K562 (cell line): ENCODE measurements at regions not wholly inside any gene's neighbourhood (a gene's known extent, or its start where the extent isn't known, plus 50 kb on each side); places are given as distances from the start of the nearest gene placed in this dataset.

ENCODE experiments used
- ATAC-seq: fragments of 200-7000 bp; cut with Tn5 transposase; 3 replicates; pipeline ENCODE4 v1.9.1; 2020; ENCODE audit warnings: moderate library complexity
- BruUV-seq: library from RNA; stranded (reverse); fragments of 400-500 nt; replicated peaks from 2 replicates; lab custom pipeline; 2021; lab: Mats Ljungman, UMichigan
- CTCF ChIA-PET: fragments of 300-600 bp; formaldehyde crosslinking; extraction: SDS; loops from one replicate; lab custom pipeline; 2021; ENCODE audit warnings: low intra/inter-chr PET ratio; lab: Yijun Ruan, JAX
- POLR2A ChIA-PET: fragments of 300-600, 350-650 bp; sonication (Branson Sonifier 250); formaldehyde crosslinking; extraction: SDS; loops from one replicate; lab custom pipeline; 2021; ENCODE audit warnings: antibody characterized with exemption, inconsistent platforms; lab: Yijun Ruan, JAX
- DNase-seq, 4 experiments: peaks; one replicate each; pipeline versions ENCODE4 v3.0.0 to v3.0.0-alpha.2; 2011 to 2018; ENCODE audit warnings: low spot score in 3 of 4, mixed read lengths in 3 of 4; ENCODE audit errors: extremely low read depth in 1 of 4
- FAIRE-seq: peaks from 2 replicates; lab custom pipeline; 2011; peaks lifted over from hg19 to GRCh38; lab: Jason Lieb, UNC
- H2AFZ ChIP-seq: 2 replicates; pipeline ENCODE4 v1.6.0; 2011; ENCODE audit warnings: low read depth, low read length, control low read depth, inconsistent platforms
- H3K27ac ChIP-seq: fragments of 200-600 bp; 3 replicates; pipeline ENCODE4 v1.8.0; 2011; ENCODE audit warnings: low read depth, mild to moderate bottlenecking, control low read depth, inconsistent platforms, low read length, moderate library complexity, mixed read lengths; ENCODE audit errors: extremely low read depth
- H3K27me3 ChIP-seq, 2 experiments: fragments of 300-600 bp in 1 of 2; 2 replicates in 1 of 2; 3 replicates in 1 of 2; pipeline versions ENCODE4 v1.6.0 to v1.8.0; 2011; ENCODE audit warnings: inconsistent platforms in 2 of 2, low read length in 2 of 2, mild to moderate bottlenecking in 1 of 2, mixed read lengths in 1 of 2, moderate library complexity in 1 of 2; ENCODE audit not compliant: control insufficient read depth in 2 of 2, insufficient read depth in 2 of 2
- H3K36me3 ChIP-seq: fragments of 300-600 bp; 3 replicates; pipeline ENCODE4 v1.8.0; 2011; ENCODE audit warnings: mild to moderate bottlenecking, low read length, inconsistent platforms; ENCODE audit not compliant: control insufficient read depth, insufficient read depth
- H3K4me1 ChIP-seq, 2 experiments: fragments of 200-600 bp in 1 of 2; replicated peaks in 1 of 2; 2 replicates in 1 of 2; 3 replicates in 1 of 2; pipeline versions ENCODE4 v1.5.1 to v1.8.0; 2011; ENCODE audit warnings: inconsistent platforms in 2 of 2, low read length in 2 of 2, mild to moderate bottlenecking in 1 of 2, mixed read lengths in 1 of 2, moderate library complexity in 1 of 2; ENCODE audit not compliant: control insufficient read depth in 2 of 2, insufficient read depth in 2 of 2
- H3K4me2 ChIP-seq: 2 replicates; pipeline ENCODE4 v1.6.1; 2011; ENCODE audit warnings: low read length, control low read depth, inconsistent platforms, mixed read lengths; ENCODE audit not compliant: insufficient read depth
- H3K4me3 ChIP-seq: fragments of 200-600 bp; sonication (generic), shearing (Covaris generic); 2 replicates; pipeline ENCODE4 v1.5.1; 2016; ENCODE audit warnings: control low read depth, inconsistent platforms
- H3K79me2 ChIP-seq: fragments of 200-600 bp; 3 replicates; pipeline ENCODE4 v1.8.0; 2011; ENCODE audit warnings: low read length, inconsistent platforms; ENCODE audit not compliant: control insufficient read depth, insufficient read depth
- H3K9ac ChIP-seq, 2 experiments: 2 replicates each; pipeline versions ENCODE4 v1.6.0 to v1.6.1; 2011; ENCODE audit warnings: low read depth in 2 of 2, low read length in 2 of 2, control low read depth in 1 of 2, inconsistent platforms in 1 of 2, mild to moderate bottlenecking in 1 of 2, mixed read lengths in 1 of 2; ENCODE audit not compliant: insufficient read depth in 1 of 2
- H3K9me1 ChIP-seq: one replicate; pipeline ENCODE4 v1.6.0; 2011; ENCODE audit warnings: inconsistent platforms, mild to moderate bottlenecking, low read length, moderate library complexity; ENCODE audit not compliant: control insufficient read depth, insufficient read depth
- H3K9me3 ChIP-seq: replicated peaks from 2 replicates; pipeline ENCODE4 v1.5.1; 2011; ENCODE audit warnings: low read depth, low read length, inconsistent platforms; ENCODE audit not compliant: control insufficient read depth, insufficient read depth
- H4K20me1 ChIP-seq: replicated peaks from 2 replicates; pipeline ENCODE4 v1.6.1; 2011; ENCODE audit warnings: low read length, inconsistent platforms, mixed read lengths; ENCODE audit not compliant: control insufficient read depth, insufficient read depth
- BMI1 ChIP-seq: fragments of 150-350 bp; IDR thresholded peaks from 2 replicates; pipeline ENCODE4 v1.6.1; 2014; ENCODE audit warnings: low read length
- CBFA2T2 ChIP-seq: fragments of 450-650 bp; conservative IDR thresholded peaks from 2 replicates; pipeline ENCODE4 v1.6.1; 2017; ENCODE audit warnings: mild to moderate bottlenecking
- ETS2 ChIP-seq: IDR thresholded peaks from 2 replicates; pipeline ENCODE4 v1.6.1; 2016; ENCODE audit warnings: borderline replicate concordance, missing genetic modification characterization, mild to moderate bottlenecking, moderate library complexity, missing compliant biosample characterization; ENCODE audit not compliant: poor library complexity, severe bottlenecking
- ETV5 ChIP-seq: sonication (generic); formaldehyde crosslinking; IDR thresholded peaks from 2 replicates; pipeline ENCODE4 v1.4.0; 2020; ENCODE audit warnings: low read depth, mild to moderate bottlenecking, missing genetic modification reagents
- EWSR1 ChIP-seq: fragments of 450-650 bp; IDR thresholded peaks from 2 replicates; pipeline ENCODE4 v1.6.1; 2018; ENCODE audit warnings: borderline replicate concordance, mild to moderate bottlenecking, low read depth, moderate library complexity; ENCODE audit not compliant: partially characterized antibody
- GTF2F1 ChIP-seq: IDR thresholded peaks from 2 replicates; pipeline ENCODE4 v1.6.1; 2011; ENCODE audit warnings: low read depth, low read length, improper control_type of control experiment
- HDAC1 ChIP-seq, 2 experiments: fragments of 450-650 bp; IDR thresholded peaks; 2 replicates each; pipeline ENCODE4 v1.6.1; 2016 to 2017; ENCODE audit warnings: inconsistent platforms in 1 of 2, mild to moderate bottlenecking in 1 of 2, moderate library complexity in 1 of 2
- RAD21 ChIP-seq, 2 experiments: fragments of 250-450 bp in 1 of 2; fragments of 450-650 bp in 1 of 2; sonication (Bioruptor Pico) in 1 of 2; formaldehyde crosslinking in 1 of 2; IDR thresholded peaks in 1 of 2; conservative IDR thresholded peaks in 1 of 2; 2 replicates each; pipeline versions ENCODE4 v1.4.0 to v1.8.0; 2020 to 2022; ENCODE audit warnings: mild to moderate bottlenecking in 2 of 2, moderate library complexity in 1 of 2
- RFX5 ChIP-seq: IDR thresholded peaks from 2 replicates; pipeline ENCODE4 v1.6.1; 2011; ENCODE audit warnings: low read depth, mild to moderate bottlenecking, improper control_type of control experiment, low read length
- RNF2 ChIP-seq: sonication (generic); IDR thresholded peaks from 2 replicates; pipeline ENCODE4 v1.6.1; 2016
- SREBF1 ChIP-seq: fragments of 150-350 bp; IDR thresholded peaks from 2 replicates; pipeline ENCODE4 v1.6.1; 2014; ENCODE audit warnings: antibody characterized with exemption, low read depth, low read length, borderline replicate concordance
- STAG1 ChIP-seq: sonication (generic); formaldehyde crosslinking; IDR thresholded peaks from 2 replicates; pipeline ENCODE4 v1.5.0; 2020; ENCODE audit warnings: missing genetic modification reagents, borderline replicate concordance
- XRCC5 ChIP-seq: fragments of 200-400 bp; formaldehyde crosslinking; IDR thresholded peaks from 2 replicates; pipeline ENCODE4 v1.6.1; 2017; ENCODE audit warnings: low read depth, mild to moderate bottlenecking, low read length
- ZNF24 ChIP-seq: fragments of 450-650 bp; IDR thresholded peaks from 2 replicates; pipeline ENCODE4 v1.6.1; 2016
- ZNF699 ChIP-seq: fragments of 250-450 bp; sonication (Bioruptor Pico); IDR thresholded peaks from 2 replicates; pipeline ENCODE4 v1.8.0; 2021; ENCODE audit warnings: mild to moderate bottlenecking, moderate library complexity; ENCODE audit not compliant: insufficient replicate concordance
- ZNF75A ChIP-seq: fragments of 450-650 bp; formaldehyde crosslinking; IDR thresholded peaks from 2 replicates; pipeline ENCODE4 v1.4.0; 2020; ENCODE audit warnings: mild to moderate bottlenecking
- ZSCAN29 ChIP-seq: fragments of 450-650 bp; IDR thresholded peaks from 2 replicates; pipeline ENCODE4 v1.6.1; 2017
- WGBS: fragments of 100-300 bp; shearing (Covaris generic); methylation state at CpG from one replicate; pipeline ENCODE4 v1.1.6; 2016; ENCODE audit warnings: low coverage, mixed read lengths; ENCODE audit not compliant: insufficient coverage; ENCODE audit errors: missing lambda C conversion rate; 5-methylcytosine and 5-hydroxymethylcytosine counted together
- in situ Hi-C: fragments of 300-500 bp; cut with MboI; formaldehyde crosslinking; loops from 4 replicates; pipeline ENCODE4 v1.15.0; 2018; ENCODE audit warnings: inconsistent platforms, mixed read lengths
- intact Hi-C: fragments of 100-400 bp; cut with micrococcal nuclease; formaldehyde crosslinking; loops from 2 replicates; pipeline ENCODE4 v1.14.2; 2022
- TF ChIP-seq, protein P1 (sequence below): sonication (generic); formaldehyde crosslinking; IDR thresholded peaks from 2 replicates; pipeline ENCODE4 v1.8.0; 2023; ENCODE audit warnings: mild to moderate bottlenecking, missing genetic modification reagents

DNA sequence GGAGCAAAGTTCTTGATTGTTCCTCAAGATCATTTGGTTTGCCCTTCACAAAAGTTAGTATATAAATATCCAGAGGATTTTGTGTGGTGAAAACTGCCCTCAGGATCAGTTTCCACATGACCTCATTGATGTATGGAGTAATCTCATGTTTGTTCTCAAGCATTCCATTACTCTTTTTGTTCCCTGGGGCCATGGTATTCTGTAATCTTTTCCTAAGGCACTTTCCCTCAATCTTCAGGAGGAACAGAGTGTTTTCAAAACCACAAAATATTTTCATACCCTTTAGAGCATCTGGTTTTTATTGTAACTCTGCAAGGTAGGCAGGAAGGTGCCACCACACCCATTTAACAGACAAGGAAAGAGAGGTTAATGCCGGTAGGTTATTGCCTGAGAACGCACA lies 99.6 kb downstream of the FAM181B start (continued):
- TF ChIP-seq RNF2: no peak
- TF ChIP-seq ETS2 (tag): no peak
- TF ChIP-seq SREBF1: no peak
- no peak for TF ChIP-seq ZNF699 (CRISPR knock-in tag)
- no peak for TF ChIP-seq HDAC1 (IDR thresholded peaks at IDR 0.05)

DNA sequence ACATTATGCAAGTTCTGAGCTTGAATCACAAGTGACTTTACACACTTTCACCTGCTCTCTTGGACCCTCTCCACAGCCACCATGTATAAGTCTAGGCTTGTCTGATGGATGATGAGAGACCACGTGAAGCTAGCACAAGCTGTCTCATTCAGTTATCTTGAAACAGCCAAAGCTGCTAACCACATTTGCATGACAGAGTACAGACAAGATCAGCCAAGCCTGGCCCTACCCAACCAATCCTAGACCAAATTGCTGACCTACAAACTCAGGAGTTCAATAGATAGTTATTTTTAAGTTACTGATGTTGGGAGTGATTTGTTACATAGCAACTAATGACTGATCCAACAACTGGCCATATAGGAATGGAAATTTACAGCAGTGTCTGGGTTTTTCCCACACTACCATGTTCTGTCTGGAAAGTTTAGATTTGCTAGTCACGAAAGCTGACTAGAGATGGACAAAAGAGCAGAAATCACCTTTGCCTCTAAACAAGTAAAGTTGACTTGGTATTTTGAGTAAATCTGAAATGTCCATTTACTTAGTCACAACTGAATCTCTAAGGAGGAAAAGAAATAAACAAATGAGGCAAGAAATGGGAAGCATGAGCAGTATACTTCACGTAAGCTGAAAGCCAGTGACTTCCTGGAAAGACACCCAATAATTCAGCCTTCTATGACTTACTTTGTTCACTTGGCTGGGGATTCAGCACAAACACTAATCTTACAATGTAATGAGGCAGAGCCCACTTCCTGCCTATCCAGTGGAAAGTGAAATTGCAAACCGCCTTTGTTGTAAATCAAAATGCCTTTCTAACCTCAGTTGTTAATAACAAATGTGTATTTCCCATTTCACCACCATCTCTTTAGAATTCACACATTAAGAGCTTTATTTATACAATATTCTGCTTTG lies 101.7 kb downstream of the FAM181B start:
- no TSS peak for BruUV-seq
- no peaks in the 10 kb centered on the region for H4K20me1 ChIP-seq
- CTCF ChIA-PET: no interaction called here
- in situ Hi-C loops (no loop called here), intact Hi-C loops (no loop called here)
- no peak overlapping the region for H3K27ac ChIP-seq
- ATAC-seq (no peak), DNase-seq (no peak), FAIRE-seq (no peak)
- H3K4me3 ChIP-seq: no peak overlapping the region
- no peaks in the 10 kb centered on the region for H3K4me1 ChIP-seq
- no peaks in the 10 kb centered on the region for H3K36me3 ChIP-seq
- POLR2A ChIA-PET: no interaction called here
- H3K4me2 ChIP-seq: no peak overlapping the region
- no peaks in the 10 kb centered on the region for H3K9me3 ChIP-seq
- no peaks in the 10 kb centered on the region for H3K27me3 ChIP-seq
- H3K9me1 ChIP-seq: no peaks in the 10 kb centered on the region
- H3K79me2 ChIP-seq: no peaks in the 10 kb centered on the region
- WGBS: 1% methylated on average over 4 of the region's 4 CpGs
- no peak overlapping the region for H2AFZ ChIP-seq
- no peak overlapping the region for H3K9ac ChIP-seq
- TF ChIP-seq ETV5 (CRISPR knock-in tag) (no peak), RFX5 (no peak), ZNF24 (no peak), EWSR1 (no peak), ZSCAN29 (no peak), BMI1 (no peak), XRCC5 (no peak), CBFA2T2 (no peak), STAG1 (CRISPR knock-in tag) (no peak), ETS2 (tag) (no peak), GTF2F1 (no peak), RAD21 (CRISPR knock-in tag; conservative IDR thresholded peaks at IDR 0.05 in 1 of 2, IDR thresholded peaks at IDR 0.05 in 1 of 2) (no peak), ZNF75A (no peak)
- TF ChIP-seq, protein P1, sequence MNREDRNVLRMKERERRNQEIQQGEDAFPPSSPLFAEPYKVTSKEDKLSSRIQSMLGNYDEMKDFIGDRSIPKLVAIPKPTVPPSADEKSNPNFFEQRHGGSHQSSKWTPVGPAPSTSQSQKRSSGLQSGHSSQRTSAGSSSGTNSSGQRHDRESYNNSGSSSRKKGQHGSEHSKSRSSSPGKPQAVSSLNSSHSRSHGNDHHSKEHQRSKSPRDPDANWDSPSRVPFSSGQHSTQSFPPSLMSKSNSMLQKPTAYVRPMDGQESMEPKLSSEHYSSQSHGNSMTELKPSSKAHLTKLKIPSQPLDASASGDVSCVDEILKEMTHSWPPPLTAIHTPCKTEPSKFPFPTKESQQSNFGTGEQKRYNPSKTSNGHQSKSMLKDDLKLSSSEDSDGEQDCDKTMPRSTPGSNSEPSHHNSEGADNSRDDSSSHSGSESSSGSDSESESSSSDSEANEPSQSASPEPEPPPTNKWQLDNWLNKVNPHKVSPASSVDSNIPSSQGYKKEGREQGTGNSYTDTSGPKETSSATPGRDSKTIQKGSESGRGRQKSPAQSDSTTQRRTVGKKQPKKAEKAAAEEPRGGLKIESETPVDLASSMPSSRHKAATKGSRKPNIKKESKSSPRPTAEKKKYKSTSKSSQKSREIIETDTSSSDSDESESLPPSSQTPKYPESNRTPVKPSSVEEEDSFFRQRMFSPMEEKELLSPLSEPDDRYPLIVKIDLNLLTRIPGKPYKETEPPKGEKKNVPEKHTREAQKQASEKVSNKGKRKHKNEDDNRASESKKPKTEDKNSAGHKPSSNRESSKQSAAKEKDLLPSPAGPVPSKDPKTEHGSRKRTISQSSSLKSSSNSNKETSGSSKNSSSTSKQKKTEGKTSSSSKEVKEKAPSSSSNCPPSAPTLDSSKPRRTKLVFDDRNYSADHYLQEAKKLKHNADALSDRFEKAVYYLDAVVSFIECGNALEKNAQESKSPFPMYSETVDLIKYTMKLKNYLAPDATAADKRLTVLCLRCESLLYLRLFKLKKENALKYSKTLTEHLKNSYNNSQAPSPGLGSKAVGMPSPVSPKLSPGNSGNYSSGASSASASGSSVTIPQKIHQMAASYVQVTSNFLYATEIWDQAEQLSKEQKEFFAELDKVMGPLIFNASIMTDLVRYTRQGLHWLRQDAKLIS (CRISPR knock-in tag): no peak
